Peyer's patch (tissue), 4 donors: ENCODE measurements at regions not wholly inside any gene's neighbourhood (a gene's known extent, or its start where the extent isn't known, plus 50 kb on each side); places are given as distances from the start of the nearest gene placed in this dataset.

ENCODE experiments used
- DNase-seq, 3 donors: peaks; one replicate each; pipeline ENCODE4 v3.0.0-alpha.2; 2017 to 2019
- H3K27ac ChIP-seq, 4 donors: fragments of 200-600 bp; sonication (generic); one replicate each; pipeline ENCODE4 v1.5.1; 2016 to 2019
- H3K27me3 ChIP-seq, 2 donors: fragments of 200-600 bp; sonication (generic); one replicate each; pipeline ENCODE4 v1.5.1; 2019
- H3K36me3 ChIP-seq, 3 donors: fragments of 200-600 bp; sonication (generic); one replicate each; pipeline ENCODE4 v1.5.1; 2016 to 2019
- H3K4me1 ChIP-seq, 4 donors: fragments of 200-600 bp; sonication (generic); one replicate each; pipeline ENCODE4 v1.5.1; 2016 to 2019
- H3K4me3 ChIP-seq, 4 donors: fragments of 200-600 bp; sonication (generic); 1 replicate in 3 of 4; 2 replicates in 1 of 4; pipeline ENCODE4 v1.5.1; 2016 to 2019; ENCODE audit warnings: mild to moderate bottlenecking in 1 of 4
- H3K9me3 ChIP-seq, 4 donors: fragments of 200-600 bp; sonication (generic); one replicate each; pipeline ENCODE4 v1.5.1; 2016 to 2019; ENCODE audit warnings: mild to moderate bottlenecking in 1 of 4
- POLR2A ChIP-seq, 2 donors: fragments of 450-650 bp; IDR thresholded peaks; one replicate each; pipeline ENCODE4 v1.5.1; 2017; ENCODE audit warnings: antibody characterized with exemption in 2 of 2, mild to moderate bottlenecking in 2 of 2, moderate library complexity in 2 of 2
- TF ChIP-seq, protein P1 (sequence below), 6 experiments: fragments of 450-650 bp in 4 of 6; fragments of 200-600 bp in 2 of 6; sonication (generic) in 1 of 6; IDR thresholded peaks; one replicate each; pipeline ENCODE4 v1.5.1; 2017 to 2019; ENCODE audit warnings: antibody characterized with exemption in 6 of 6, mild to moderate bottlenecking in 3 of 6, moderate library complexity in 1 of 6

DNA sequence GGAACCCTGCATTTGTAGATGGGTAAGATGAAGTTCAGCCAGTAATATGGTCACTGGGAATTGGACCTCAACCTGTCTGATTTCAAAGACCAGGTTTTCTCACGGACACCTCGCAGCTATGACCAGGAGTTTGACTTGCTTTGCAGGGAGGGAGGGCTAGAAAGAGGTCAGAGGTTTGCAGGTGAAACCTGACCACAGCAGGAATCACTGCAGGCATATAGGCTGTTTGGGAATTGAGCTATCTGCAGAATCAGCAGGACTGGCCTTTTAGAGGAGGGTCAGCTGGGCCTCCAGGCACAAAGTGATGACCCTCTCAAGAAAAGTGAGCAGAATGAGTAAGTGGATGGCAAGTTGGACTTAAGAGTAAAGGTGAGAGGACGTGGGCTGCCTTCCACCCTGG, 166.3 kb downstream of the ADRA2A start:
- H3K27me3 ChIP-seq = no peaks in the 10 kb centered on the region
- no peak for DNase-seq
- no peaks in the 10 kb centered on the region for H3K4me1 ChIP-seq
- no peak overlapping the region for H3K4me3 ChIP-seq
- TF ChIP-seq, protein P1, sequence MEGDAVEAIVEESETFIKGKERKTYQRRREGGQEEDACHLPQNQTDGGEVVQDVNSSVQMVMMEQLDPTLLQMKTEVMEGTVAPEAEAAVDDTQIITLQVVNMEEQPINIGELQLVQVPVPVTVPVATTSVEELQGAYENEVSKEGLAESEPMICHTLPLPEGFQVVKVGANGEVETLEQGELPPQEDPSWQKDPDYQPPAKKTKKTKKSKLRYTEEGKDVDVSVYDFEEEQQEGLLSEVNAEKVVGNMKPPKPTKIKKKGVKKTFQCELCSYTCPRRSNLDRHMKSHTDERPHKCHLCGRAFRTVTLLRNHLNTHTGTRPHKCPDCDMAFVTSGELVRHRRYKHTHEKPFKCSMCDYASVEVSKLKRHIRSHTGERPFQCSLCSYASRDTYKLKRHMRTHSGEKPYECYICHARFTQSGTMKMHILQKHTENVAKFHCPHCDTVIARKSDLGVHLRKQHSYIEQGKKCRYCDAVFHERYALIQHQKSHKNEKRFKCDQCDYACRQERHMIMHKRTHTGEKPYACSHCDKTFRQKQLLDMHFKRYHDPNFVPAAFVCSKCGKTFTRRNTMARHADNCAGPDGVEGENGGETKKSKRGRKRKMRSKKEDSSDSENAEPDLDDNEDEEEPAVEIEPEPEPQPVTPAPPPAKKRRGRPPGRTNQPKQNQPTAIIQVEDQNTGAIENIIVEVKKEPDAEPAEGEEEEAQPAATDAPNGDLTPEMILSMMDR (IDR thresholded peaks at IDR 0.05) = no peak
- TF ChIP-seq POLR2A (IDR thresholded peaks at IDR 0.05) = no peak
- no peak overlapping the region for H3K27ac ChIP-seq
- H3K9me3 ChIP-seq = no peaks in the 10 kb centered on the region
- no peaks in the 10 kb centered on the region for H3K36me3 ChIP-seq

DNA sequence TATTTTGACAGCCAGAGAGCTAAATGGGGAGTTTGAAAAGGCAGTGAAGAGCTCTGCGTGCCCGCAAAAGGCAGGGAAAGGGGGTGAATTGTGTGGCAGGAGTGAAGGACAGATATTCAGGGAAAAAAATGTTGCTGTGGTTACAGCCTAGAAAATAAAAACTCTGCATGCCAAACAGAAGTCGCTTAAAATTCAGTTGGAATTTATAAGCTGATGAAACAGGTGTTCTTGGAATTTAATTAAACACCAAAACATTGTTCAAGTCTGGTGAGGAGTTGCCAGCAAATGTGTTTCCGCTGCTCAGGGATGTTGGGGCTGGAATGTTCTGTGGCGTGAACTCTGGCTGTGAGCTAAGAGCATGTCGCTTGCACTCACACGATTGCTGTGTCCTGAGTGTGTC, 169.3 kb downstream of the ADRA2A start:
- no peak overlapping the region for H3K27ac ChIP-seq
- TF ChIP-seq POLR2A (IDR thresholded peaks at IDR 0.05) = no peak
- TF ChIP-seq, protein P1 (IDR thresholded peaks at IDR 0.05) = no peak
- H3K36me3 ChIP-seq = no peaks in the 10 kb centered on the region
- no peaks in the 10 kb centered on the region for H3K4me1 ChIP-seq
- no peaks in the 10 kb centered on the region for H3K27me3 ChIP-seq
- no peak overlapping the region for H3K4me3 ChIP-seq
- DNase-seq = no peak
- no peaks in the 10 kb centered on the region for H3K9me3 ChIP-seq

DNA sequence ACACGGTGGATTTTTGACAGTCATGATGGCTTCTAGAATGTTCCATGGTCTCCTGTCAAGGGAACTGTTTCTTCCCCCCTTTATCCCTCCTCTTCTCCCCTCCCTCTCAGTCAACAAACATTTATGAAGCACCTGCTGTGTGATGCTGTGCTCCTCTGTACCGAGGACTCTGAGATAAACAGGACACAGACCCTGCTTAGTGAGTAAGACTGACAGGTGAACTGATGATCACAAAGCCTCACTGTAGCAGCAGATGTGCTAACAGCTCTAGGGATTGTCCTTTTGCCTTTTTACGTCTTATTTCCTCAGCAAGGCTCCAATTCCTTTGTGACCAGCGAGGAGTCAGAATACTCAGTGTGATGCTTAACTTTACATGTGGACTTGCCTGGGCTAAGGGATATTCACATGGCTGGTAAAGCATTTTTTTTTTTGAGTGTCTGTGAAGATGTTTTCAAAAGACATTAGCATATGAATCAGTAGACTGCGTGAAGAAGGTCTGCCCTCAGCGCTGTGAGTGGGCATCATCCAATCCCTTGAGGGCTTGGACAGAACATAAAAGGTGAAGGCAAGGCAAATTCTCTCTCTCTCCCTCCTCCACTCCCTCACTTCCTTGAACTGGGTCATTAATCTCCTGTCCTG, 170.1 kb downstream of the ADRA2A start:
- Histone ChIP-seq H3K4me3 (no peak overlapping the region), H3K9me3 (no peaks in the 10 kb centered on the region), H3K27ac (no peak overlapping the region), H3K4me1 (no peaks in the 10 kb centered on the region), H3K27me3 (no peaks in the 10 kb centered on the region), H3K36me3 (no peaks in the 10 kb centered on the region)
- TF ChIP-seq POLR2A (IDR thresholded peaks at IDR 0.05) = no peak
- TF ChIP-seq, protein P1 (IDR thresholded peaks at IDR 0.05) = no peak
- no peak for DNase-seq

DNA sequence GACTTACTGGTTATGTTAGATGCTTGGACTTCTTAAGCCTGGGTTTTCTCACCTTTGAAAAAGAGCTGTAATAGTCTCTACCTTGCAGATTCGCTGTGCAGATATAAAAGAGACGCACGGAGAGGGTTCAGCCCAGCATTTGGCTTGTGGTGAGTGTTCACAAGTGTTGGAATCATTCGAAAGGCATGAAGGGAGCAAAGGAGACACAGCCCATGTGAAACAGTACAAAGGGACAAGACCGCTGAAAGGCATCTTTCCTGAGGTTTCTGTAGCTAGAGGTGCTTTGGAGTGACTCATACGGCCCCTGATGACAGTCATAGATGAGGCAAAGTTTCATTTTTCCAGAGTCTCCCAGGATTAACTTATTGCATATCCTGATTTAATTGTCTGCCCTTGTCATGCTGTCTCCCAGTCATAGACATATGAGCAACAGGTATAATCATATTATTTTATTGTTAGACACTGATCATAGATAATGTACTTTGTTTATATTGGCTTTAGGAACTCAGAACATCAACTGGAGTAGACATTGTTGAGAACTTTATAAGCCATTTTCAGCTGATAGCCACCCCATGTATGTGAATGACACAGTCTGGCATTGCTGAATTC, 171.1 kb downstream of the ADRA2A start:
- TF ChIP-seq POLR2A (IDR thresholded peaks at IDR 0.05) = no peak
- TF ChIP-seq, protein P1 (IDR thresholded peaks at IDR 0.05) = no peak
- no peak overlapping the region for H3K4me3 ChIP-seq
- no peaks in the 10 kb centered on the region for H3K4me1 ChIP-seq
- H3K9me3 ChIP-seq = no peaks in the 10 kb centered on the region
- H3K36me3 ChIP-seq = no peaks in the 10 kb centered on the region
- DNase-seq = no peak
- H3K27ac ChIP-seq = no peak overlapping the region
- no peaks in the 10 kb centered on the region for H3K27me3 ChIP-seq

DNA sequence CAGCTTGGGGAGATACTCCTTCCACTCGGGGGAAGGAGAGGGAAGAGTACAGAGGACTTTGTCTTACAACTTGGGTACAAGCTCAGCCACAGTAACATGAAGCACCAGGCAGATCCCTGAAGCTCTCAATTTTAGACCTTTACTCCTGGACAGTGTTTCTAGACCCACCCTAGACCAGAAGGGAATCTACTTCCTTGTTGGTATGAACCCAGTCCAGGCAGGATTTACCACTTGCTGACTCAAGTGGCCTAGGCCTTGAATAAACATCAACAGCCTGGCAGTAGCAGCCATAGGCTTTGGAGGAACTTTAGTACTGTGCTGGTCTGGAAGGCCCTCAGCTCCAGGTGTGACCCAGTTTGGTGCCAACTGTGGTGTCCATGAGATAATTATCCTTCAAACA, 173.1 kb downstream of the ADRA2A start:
- no peak for TF ChIP-seq POLR2A (IDR thresholded peaks at IDR 0.05)
- TF ChIP-seq, protein P1 (IDR thresholded peaks at IDR 0.05) = no peak
- H3K4me3 ChIP-seq = no peak overlapping the region
- no peak overlapping the region for H3K27ac ChIP-seq
- no peaks in the 10 kb centered on the region for H3K36me3 ChIP-seq
- no peaks in the 10 kb centered on the region for H3K27me3 ChIP-seq
- DNase-seq = no peak
- no peaks in the 10 kb centered on the region for H3K9me3 ChIP-seq
- H3K4me1 ChIP-seq = no peaks in the 10 kb centered on the region
